ENCODE measurements at regions not wholly inside any gene's neighbourhood (a gene's known extent, or its start where the extent isn't known, plus 50 kb on each side); places are given as distances from the start of the nearest gene placed in this dataset.
"Not testable (repeated sequence)": the region's sequence is repeated elsewhere in the genome, so short reads cannot be mapped to it uniquely, and the experiment has no call there.

GRCh38 chr2:194343167-194343566, 1313.9 kb upstream of the SLC39A10 start:
- no peak for DNase-seq (ENCODE audit: extremely low read depth in 1 of 11, low read depth in 9 of 11, low spot score in 4 of 11)

- DNase-seq (ENCODE audit: extremely low read depth in 1 of 11, low read depth in 9 of 11, low spot score in 4 of 11) = no peak
These were observed 1324.1 kb upstream of the SLC39A10 start for GRCh38 chr2:194332799-194333490.

DNA sequence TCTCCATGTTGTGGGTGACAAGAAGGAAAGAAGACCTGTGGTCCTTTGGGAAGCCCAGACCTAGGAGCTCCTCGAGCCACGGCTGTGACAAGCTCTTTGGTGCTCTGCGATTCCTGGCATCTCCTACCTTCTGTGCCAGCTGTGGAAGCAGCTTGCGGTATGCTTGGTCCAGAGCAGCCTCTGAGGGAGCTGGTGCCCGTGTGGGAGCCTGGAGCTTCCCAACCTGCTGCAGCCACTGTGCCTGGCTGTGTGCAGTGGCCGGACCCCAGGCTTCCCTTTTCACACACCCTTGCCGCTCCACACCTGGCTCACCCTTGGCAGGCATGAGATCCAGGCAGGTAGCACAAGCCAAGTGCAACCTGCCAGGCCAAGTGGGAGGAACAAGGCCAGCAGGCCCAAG, 1328.6 kb upstream of the SLC39A10 start:
- no peak for DNase-seq (ENCODE audit: extremely low read depth in 1 of 11, low read depth in 9 of 11, low spot score in 4 of 11)

GRCh38 chr2:194327196-194327888, 1329.7 kb upstream of the SLC39A10 start:
- DNase-seq (ENCODE audit: extremely low read depth in 1 of 11, low read depth in 9 of 11, low spot score in 4 of 11) = no peak

GRCh38 chr2:194323740-194324139, 1333.3 kb upstream of the SLC39A10 start:
- DNase-seq (ENCODE audit: extremely low read depth in 1 of 11, low read depth in 9 of 11, low spot score in 4 of 11) = no peak

DNA sequence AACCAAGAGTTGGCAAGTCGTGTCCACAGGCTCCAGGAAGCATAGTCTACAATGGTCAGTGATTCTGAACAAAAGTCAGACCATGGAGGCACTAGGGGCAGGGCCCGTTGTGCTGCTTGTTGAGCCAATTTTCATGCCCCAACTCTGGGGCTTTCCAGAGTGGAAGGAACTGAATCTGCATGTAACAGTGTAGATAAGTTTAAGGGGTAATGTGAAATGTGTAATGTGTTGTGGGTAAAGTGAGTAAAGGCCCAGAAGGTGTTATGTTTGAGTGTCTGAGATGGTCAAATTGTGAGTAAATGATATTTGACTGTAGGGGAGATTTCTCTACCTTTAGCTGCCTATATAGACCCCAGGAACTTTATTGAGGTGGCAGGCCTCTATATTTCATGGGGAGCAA, 1336.5 kb upstream of the SLC39A10 start:
- no peak for DNase-seq (ENCODE audit: extremely low read depth in 1 of 11, low read depth in 9 of 11, low spot score in 4 of 11)

DNA sequence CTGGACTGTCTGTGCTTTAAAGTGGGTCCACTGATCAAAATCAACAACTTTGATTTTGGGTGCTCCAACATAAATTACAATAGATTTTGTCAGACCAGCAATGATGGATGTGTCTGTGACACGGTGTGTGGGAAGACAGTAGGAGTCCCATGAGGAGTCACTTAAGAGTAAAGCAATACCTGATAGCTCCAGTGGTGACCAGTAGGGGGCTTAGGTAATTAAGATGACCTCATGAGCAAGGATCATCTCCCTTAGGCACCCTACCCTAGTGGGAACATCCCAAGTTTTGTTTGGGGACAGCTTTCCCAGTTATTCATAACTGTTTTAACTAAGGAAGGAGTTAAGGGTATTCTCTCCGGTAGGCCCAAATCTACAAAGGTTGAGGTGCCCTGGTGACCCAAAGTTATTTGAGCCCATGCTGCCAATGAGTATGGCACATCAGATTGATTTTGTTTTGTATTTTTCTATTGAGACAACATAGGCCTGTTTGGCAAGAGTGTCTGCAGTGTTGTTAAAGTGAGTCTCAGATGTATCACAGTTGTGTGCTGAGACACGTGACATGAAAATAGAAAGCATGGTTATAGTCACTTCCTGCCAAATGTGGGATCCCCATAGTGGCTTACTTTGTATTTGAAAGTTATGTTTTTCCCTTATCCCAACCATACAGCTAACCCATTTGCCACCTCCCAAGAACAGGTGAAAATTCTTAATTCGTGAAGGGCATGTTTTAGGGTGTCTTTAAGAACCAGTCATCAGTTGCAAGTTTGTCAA, 1337.6 kb upstream of the SLC39A10 start:
- no peak for DNase-seq (ENCODE audit: extremely low read depth in 1 of 11, low read depth in 9 of 11, low spot score in 4 of 11)

DNA sequence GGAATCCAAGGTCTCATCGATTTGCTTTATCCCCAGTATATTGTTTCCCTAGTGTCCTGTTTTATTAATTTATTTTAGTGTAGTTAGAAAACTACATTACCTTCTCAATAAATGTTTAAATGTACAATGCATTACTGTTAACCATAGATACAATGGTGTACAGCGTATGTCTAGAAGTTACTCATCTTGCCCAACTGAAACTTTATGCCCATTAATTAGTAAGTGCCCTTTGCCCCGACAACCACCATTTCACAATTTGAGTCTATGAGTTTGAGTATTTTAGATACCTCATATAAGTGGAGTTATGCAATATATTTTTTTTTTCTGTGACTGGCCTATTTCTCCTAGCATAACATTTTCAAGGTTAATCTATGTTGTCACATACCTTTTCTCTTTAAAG, 1343.0 kb upstream of the SLC39A10 start:
- no peak for DNase-seq (ENCODE audit: extremely low read depth in 1 of 11, low read depth in 9 of 11, low spot score in 4 of 11)

DNA sequence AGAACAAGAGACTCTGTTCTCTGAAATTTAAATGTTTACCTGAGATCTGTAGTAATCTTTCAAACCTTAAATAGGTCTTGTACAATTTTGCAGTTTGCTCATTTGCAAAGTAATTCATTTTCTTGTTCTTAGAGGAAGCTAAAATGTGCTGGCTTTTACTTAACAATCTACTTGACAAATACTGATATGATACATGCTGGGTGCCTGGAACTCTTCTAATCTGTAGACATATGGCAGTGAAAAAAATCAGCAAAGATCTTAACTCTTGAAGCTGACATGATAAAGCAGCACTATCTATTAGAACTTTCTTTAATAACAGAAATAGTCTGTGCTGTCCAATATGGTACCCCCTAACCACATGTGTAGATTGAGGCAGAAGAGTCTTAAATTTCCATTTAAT, 1352.8 kb upstream of the SLC39A10 start:
- no peak for DNase-seq (ENCODE audit: extremely low read depth in 1 of 11, low read depth in 9 of 11, low spot score in 4 of 11)

GRCh38 chr2:194301946-194302345, 1355.1 kb upstream of the SLC39A10 start:
- DNase-seq (ENCODE audit: extremely low read depth in 1 of 11, low read depth in 9 of 11, low spot score in 4 of 11) = no peak

GRCh38 chr2:194294156-194294555, 1362.9 kb upstream of the SLC39A10 start:
- DNase-seq (ENCODE audit: extremely low read depth in 1 of 11, low read depth in 9 of 11, low spot score in 4 of 11) = no peak

DNA sequence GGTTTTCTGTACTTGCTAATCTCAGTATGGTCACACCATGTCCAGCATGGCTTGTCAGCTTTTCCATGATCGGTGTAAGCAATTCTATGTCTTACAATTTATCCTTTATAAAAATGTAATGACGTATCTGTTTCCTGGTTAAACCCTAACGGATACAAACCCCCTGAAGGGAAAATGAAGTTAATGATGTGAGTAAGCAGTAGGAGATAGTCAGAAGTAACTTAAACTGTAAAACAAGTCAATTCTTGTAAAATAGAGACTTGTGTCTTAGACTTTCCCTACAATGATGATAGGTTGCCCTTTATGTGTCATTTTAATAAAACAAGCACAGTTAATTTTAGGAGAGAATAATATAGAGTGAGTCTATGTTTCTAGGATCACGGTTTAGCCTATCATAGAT, 1365.9 kb upstream of the SLC39A10 start:
- DNase-seq (ENCODE audit: extremely low read depth in 1 of 11, low read depth in 9 of 11, low spot score in 4 of 11) = no peak

GRCh38 chr2:194289712-194290346, 1367.2 kb upstream of the SLC39A10 start:
- DNase-seq (ENCODE audit: extremely low read depth in 1 of 11, low read depth in 9 of 11, low spot score in 4 of 11) = no peak

GRCh38 chr2:194276667-194277066, 1380.4 kb upstream of the SLC39A10 start:
- not testable (repeated sequence) for DNase-seq (ENCODE audit: extremely low read depth in 1 of 11, low read depth in 9 of 11, low spot score in 4 of 11)

GRCh38 chr2:194271293-194271961, 1385.6 kb upstream of the SLC39A10 start:
- DNase-seq (ENCODE audit: extremely low read depth in 1 of 11, low read depth in 9 of 11, low spot score in 4 of 11) = no peak

- DNase-seq (ENCODE audit: extremely low read depth in 1 of 11, low read depth in 9 of 11, low spot score in 4 of 11) = no peak
These were observed 1386.4 kb upstream of the SLC39A10 start for GRCh38 chr2:194270648-194271047.

DNA sequence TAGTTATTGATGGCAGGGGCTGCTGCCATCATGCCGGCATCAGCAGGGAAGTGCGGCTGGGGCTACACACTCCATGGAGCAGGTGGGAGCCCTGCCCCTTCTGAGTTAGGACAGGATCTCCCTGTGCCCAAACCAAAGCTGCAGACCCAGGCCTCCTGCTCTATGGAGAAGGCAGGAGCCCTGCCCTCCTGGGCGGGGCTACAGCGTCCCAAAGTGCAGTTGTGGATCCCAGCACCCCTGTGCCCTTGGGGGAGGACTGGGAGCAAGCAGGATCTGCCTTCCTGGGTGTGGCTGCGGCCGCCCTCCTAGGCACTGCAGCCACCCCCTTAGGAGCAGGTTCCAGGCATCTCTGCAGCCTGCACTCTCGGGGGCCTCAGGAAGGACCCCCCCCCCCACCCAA, 1392.4 kb upstream of the SLC39A10 start:
- no peak for DNase-seq (ENCODE audit: extremely low read depth in 1 of 11, low read depth in 9 of 11, low spot score in 4 of 11)

DNA sequence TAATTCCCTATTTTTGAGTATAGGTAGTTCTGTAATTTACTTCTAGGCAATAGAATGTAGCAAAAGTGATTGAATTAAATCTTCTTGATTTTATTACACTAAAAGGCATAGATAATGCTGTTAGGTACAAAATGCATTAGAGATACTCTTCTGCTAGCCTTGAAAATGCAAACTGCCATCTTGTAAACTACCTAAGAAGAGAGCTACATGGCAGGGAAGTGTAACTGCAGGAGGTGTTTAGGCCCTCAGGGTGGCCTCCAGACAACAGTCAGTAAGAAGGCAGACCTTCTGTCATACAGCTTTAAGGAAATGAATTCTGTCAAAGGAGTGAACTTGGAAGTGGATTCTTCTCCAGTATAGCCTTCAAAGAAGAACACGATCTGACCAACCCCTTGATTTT, 1396.8 kb upstream of the SLC39A10 start:
- DNase-seq (ENCODE audit: extremely low read depth in 1 of 11, low read depth in 9 of 11, low spot score in 4 of 11) = no peak

DNA sequence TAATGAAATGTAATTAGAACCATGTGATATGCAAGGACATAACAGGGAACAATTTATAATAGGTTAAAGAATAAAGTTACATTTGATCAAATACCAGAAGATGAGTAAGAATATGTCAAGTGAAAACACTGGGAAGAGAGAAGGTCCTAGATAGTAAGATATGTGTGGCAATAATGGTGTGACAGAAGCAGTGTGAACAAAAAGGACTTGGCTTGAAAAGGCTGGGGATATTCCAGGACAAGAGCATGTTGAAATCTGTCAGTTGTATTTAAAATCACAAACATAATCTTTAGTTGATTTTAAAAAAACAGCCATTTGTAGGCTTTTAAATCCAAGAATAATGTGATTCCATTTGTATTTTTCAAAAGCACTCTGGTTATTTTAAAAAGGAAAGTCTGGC, 1399.9 kb upstream of the SLC39A10 start:
- no peak for DNase-seq (ENCODE audit: extremely low read depth in 1 of 11, low read depth in 9 of 11, low spot score in 4 of 11)
